HG02588 (cell line): ENCODE measurements at regions not wholly inside any gene's neighbourhood (a gene's known extent, or its start where the extent isn't known, plus 50 kb on each side); places are given as distances from the start of the nearest gene placed in this dataset.
"Not testable (repeated sequence)": the region's sequence is repeated elsewhere in the genome, so short reads cannot be mapped to it uniquely, and the experiment has no call there.

Experiments used
- ATAC-seq: cut with Tn5 transposase; IDR thresholded peaks from one replicate; pipeline ENCODE4 v1.9.1; 2021; ENCODE audit warnings: mild to moderate bottlenecking, moderate library complexity; ENCODE audit not compliant: unreplicated experiment

DNA sequence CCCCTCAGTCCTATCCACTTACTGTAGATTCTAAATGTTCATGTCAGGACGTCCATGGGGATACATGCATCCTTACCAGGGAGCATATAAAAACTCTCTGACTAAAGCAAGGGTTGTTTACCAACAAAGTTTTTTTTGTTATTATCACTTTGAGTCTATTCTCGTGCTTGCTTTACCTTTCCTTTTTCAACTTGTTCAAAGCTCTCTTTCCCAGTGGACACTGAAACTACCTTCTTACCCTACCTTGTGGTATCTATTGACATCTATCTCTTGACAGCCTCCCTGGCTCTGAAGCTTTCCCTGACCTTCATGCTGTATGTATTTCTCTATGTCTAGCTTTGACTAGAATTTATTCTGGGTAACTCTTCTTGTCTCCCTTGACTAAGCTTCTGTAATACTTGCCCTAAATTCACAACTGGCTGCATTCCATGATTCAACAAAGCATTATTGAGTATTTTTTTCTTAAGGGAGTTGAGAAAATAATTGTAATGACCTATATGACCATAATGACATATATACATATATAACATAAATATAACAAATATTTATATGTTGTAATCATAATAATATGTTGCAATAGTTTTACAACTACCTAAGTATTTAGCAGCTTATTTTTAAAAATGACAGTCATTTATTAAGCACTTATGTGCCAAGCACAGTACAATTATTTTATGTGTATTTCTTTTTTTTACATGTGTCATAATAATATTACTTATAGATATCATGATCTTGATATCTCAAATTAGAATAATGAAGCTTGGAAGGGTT is 403.4 kb upstream of the SPRY2 start:
- no peak for ATAC-seq

DNA sequence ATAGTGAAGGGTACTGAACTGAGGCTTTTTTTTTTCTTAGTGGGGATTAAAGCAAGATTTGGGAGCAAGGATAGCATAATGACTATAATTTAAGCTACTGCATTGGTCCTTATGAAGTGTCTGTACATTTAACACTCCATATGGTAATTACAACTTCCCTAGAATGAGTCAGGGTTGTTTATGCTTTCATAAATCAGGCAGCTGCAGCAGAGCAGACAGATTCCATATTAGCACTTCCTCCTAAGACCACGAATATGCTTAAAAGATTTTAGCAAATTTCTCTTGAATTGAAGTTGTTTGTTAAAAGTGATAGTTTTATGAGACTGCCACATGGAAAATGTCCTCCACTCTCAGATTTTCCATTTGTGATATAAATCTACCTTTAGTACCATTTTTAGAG is 401.1 kb upstream of the SPRY2 start:
- ATAC-seq = no peak

GRCh38 chr13:80740071-80740470 is 399.1 kb upstream of the SPRY2 start:
- ATAC-seq = no peak

DNA sequence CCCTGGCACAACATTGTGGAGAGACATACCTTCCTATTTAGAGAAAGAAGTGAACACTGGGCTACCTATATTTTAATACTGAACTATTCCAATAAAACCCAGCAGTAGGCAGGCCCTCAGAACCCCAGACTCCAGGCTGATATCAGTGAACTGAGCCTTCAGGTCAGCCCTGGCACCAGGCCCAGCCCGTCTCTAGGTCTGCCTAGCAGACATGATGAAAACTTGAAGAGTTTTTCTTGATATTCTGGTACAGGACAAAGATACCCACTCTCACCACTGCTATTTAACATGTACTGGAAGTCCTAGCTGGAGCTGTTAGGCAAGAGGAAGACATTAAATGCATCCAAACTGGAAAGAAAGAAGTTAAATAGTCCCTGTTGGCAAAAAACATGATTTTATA is 396.6 kb upstream of the SPRY2 start:
- ATAC-seq = no peak

- ATAC-seq = no peak
Observed at GRCh38 chr13:80727321-80727975, 386.5 kb upstream of the SPRY2 start.

- ATAC-seq = no peak
Observed at GRCh38 chr13:80726868-80727267, 385.9 kb upstream of the SPRY2 start.

DNA sequence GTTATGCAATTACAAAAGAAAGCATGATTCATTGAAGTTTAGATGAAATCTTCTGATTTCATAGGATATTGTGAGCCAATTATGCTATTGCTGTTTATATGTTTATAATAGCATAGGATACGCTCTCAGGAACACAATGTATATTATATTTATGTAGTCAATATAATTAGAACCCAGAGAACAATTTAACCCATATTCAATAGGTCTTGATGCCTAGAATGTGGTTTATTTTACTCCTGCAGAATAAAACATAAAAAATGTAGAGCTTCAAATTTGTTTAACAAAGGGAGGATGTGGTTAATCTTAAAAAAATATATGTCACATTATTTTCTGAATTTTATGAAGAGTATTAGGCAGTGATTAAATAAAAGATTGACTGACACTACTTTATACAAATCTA is 380.8 kb upstream of the SPRY2 start:
- no peak for ATAC-seq

DNA sequence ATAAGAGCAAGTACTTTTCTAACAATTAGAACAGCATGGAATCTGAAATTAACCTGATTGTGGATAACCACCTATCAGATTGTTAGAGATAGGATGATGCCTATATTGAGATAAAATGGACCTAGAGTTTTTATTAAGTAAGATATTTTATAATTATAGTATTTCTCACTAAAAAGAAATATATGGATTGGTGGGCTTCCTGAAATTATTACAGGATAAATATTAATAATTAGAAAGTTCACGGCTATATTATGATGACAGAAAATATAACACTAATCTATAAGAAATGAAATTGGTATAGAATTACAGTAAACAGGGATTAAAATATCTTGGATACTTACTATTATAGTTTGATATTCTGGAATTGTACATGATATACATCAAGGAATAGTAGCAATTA is 378.0 kb upstream of the SPRY2 start:
- no peak for ATAC-seq

- ATAC-seq = no peak
Observed at GRCh38 chr13:80717776-80718175, 376.9 kb upstream of the SPRY2 start.

DNA sequence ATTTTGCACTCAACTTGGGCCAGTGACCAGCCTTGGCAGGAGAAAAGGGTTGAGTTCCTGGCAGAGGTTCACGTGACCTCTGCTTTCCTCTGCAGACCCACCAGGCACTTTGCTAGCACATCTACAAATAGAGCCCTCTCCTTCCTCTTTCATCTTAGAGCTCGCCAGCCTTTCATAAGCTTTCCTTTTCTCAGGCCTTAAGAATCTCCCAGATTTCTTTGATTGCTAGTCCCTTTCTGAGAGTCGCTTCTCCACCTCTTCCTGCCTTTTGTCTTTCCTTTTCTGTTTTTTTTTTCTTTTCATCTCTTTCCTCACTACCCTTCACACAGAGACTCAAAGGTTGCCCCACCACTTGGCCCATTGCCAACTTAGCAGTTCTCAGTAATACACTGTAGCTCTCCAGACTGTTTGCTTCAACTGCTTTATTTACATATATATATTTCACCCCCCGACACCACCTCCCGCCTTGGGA is 375.7 kb upstream of the SPRY2 start:
- ATAC-seq = no peak

GRCh38 chr13:80712026-80712425 is 371.1 kb upstream of the SPRY2 start:
- no peak for ATAC-seq

- ATAC-seq = no peak
Observed at GRCh38 chr13:80708791-80709190, 367.9 kb upstream of the SPRY2 start.

DNA sequence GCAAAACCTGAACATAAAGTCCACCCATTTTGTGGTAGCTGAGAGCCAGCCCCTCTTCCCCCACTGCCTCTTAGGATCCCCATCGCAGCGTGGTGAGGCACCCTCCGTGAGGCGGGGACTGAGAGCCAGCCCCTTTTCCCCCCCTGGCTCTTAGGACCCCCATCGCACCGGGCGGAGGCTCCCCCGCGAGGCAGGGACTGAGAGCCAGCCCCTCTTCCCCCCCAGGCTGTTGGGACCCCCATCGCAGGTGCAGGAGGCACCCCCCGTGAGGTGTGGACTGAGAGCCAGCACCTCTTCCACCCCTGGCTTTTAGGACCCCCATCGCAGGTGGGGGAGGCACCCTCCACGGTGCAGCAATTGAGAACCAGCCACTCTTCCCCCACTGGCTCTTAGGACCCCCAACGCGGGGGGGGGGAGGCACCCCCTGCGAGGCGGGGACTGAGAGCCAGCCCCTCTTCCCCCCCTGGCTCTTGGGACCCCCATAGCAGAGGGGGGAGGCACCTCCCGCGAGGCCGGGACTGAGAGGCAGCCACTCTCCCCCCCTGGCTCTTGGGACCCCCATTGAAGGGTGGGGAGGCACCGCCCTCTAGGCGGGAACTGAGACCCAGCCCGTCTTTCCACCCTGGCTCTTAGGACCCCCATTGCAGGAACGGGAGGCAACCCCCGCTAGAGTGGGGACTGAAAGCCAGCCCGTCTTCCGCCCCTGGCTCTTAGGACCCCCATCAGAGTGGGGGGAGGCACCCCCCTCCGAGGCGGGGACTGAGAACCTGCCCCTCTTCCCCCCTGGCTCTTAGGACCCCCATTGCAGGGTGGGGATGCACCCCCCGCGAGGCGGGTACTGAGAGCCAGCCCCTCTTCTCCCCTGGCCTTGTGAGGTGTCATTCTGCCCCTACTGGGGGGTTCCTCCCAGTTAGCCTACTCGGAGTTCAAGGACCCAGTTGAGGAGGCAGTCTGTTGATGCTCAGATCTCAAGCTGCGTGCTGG is 366.4 kb upstream of the SPRY2 start:
- no peak for ATAC-seq

DNA sequence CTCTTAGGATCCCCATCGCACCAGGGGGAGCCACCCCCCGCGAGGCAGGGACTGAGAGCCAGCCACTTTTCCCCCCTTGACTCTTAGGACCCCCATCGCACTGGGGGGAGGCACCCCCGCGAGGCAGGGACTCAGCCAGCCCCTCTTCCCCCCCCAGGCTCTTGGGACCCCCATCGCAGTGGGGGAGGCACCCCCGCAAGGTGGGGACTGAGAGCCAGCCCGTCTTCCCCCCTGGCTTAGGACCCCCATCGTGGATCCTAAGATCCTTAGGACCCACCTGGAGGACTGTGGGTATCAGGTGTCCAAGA is 365.2 kb upstream of the SPRY2 start:
- ATAC-seq = no peak

GRCh38 chr13:80705371-80706163 is 364.6 kb upstream of the SPRY2 start:
- ATAC-seq = no peak

DNA sequence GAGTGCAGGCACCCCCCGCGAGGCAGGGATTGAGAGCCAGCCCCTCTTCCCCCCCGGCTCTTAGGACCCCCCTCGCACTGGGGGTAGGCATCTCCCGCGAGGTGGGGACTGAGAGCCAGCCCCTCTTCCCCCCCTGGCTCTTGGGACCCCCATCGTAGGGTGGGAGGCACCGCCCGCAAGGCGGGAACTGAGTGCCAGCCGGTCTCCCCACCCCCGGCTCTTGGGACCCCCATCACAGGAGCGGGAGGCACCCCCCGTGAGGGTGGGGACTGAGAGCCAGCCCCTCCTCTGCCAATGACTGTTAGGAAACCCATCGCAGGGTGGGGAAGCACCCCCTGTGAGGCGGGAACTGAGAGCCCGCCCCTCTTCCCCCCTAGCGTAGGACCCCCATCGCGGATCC is 363.4 kb upstream of the SPRY2 start:
- ATAC-seq = no peak

DNA sequence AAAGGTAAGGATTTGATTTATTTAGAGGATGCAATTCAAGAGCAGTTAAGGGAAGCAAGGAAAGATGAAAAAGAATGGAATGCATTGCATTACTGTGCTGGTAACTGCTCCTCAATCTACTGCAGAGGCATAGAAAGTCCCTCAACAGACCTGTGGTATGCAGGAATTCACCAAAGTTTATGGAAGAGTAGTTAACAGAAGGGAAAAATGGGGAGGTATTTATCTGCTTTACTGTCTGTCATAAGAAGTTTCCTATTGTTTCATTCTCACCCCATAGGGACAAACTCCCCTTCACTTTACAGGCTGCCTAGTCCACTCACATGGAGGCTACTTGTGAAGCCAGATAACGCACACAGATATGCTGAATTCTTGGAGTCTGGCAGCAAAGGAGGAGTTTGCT is 354.9 kb upstream of the SPRY2 start:
- ATAC-seq = no peak

GRCh38 chr13:80691814-80692213 is 350.9 kb upstream of the SPRY2 start:
- not testable (repeated sequence) for ATAC-seq

DNA sequence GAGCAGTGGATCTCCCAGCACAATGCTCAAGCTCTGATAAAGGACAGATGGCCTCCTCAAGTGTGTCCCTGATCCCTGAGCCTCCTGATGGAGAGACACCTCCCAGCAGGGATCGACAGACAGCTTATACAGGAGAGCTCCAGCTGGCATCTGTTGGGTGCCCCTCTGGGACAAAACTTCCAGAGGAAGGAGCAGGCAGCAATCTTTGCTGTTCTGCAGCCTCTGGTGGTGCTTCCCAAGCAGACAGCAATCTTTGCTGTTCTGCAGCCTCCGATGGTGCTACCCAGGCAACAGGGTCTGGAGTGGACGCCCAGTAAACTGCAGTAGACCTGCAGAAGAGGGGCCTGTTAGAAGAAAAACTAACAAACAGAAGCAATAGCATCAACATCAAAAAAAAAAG is 349.3 kb upstream of the SPRY2 start:
- ATAC-seq = no peak

GRCh38 chr13:80688593-80688992 is 347.7 kb upstream of the SPRY2 start:
- ATAC-seq = no peak

DNA sequence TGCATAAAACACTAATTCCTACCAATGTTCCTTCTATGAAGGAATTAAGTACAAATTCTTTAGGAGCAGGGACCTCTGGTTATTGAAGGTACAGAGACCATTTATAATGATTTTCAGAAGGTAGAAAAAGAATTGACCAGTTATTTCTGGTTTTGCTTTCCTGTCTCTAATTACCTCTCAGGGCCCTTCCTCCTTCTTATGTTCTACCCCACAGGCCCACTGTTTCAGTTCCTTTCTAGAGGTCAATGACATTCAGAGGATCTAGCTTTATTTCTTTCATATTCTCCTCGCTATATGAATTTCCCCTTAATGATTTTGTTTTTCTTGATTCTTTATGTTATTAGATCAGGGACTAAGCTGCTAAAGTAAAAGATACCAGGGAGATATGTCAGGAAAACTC is 345.0 kb upstream of the SPRY2 start:
- ATAC-seq = no peak
